AG10803 (cell line): ENCODE measurements at regions not wholly inside any gene's neighbourhood (a gene's known extent, or its start where the extent isn't known, plus 50 kb on each side); places are given as distances from the start of the nearest gene placed in this dataset.
"Not testable (repeated sequence)": the region's sequence is repeated elsewhere in the genome, so short reads cannot be mapped to it uniquely, and the experiment has no call there.

Experiments
- DNase-seq: peaks from one replicate; pipeline ENCODE4 v3.0.0; 2010; ENCODE audit warnings: low read depth
- H3K4me3 ChIP-seq: 2 replicates; pipeline ENCODE4 v1.5.1; 2011; ENCODE audit warnings: mild to moderate bottlenecking, low read length, control low read depth
- TF ChIP-seq, protein P1 (sequence below): conservative IDR thresholded peaks from 2 replicates; pipeline ENCODE4 v1.5.1; 2011; ENCODE audit warnings: mild to moderate bottlenecking, low read length, control low read depth, inconsistent platforms

DNA sequence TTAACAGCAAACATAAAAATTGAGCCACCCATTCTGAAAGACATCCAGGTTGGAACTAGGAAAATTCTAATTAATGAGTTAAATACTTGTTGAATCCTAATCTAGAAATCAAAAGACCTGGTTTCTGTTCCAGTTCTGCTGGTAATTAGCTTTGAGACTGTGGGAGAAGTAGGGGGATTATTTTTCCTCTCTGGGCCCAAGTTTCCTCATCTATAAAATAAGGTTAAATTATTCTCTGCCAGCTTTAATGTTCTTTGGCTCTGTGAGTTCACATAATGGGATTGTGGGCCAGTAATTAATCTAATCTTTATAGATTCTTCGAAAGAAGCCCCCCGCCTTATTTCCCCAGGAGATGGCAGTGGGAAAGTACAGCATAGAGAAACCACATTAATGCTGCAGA is 104.6 kb downstream of the ENC1 start:
- TF ChIP-seq, protein P1, sequence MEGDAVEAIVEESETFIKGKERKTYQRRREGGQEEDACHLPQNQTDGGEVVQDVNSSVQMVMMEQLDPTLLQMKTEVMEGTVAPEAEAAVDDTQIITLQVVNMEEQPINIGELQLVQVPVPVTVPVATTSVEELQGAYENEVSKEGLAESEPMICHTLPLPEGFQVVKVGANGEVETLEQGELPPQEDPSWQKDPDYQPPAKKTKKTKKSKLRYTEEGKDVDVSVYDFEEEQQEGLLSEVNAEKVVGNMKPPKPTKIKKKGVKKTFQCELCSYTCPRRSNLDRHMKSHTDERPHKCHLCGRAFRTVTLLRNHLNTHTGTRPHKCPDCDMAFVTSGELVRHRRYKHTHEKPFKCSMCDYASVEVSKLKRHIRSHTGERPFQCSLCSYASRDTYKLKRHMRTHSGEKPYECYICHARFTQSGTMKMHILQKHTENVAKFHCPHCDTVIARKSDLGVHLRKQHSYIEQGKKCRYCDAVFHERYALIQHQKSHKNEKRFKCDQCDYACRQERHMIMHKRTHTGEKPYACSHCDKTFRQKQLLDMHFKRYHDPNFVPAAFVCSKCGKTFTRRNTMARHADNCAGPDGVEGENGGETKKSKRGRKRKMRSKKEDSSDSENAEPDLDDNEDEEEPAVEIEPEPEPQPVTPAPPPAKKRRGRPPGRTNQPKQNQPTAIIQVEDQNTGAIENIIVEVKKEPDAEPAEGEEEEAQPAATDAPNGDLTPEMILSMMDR = no peak
- DNase-seq = no peak
- no peak overlapping the region for H3K4me3 ChIP-seq

DNA sequence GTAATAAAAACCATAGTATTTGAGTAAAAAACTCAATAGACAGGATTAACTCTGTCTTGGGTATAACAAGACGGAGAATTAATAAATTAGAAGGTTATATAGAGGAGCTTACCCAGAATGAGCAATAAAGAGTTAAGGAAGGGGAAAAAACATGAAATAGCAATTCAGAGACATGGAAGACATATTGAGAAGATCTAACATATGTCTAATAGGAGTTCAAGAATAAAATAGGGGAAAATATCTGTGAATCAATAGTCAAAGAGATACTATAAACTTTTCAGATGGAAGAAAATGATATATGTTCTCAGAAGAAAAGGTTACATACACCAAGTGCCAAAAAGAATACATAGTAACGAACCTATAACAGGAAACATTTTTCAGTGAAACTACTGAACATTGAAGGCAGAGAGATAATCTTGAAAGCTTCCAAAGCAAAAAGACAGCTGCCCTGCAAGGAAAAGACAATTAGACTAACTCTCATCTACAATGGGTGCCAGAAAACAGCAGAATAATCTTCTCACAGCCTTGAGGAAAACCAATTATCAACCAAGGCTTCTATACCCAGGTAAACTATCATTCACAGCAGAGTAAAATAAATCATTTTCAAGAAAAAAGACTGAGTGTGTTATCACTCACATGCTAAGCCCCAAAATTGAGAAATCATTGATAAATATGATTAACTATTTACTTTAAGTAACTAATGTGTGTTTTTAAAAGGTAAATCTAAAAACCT is 106.0 kb downstream of the ENC1 start:
- no peak for DNase-seq
- H3K4me3 ChIP-seq = no peak overlapping the region
- TF ChIP-seq, protein P1 = no peak

DNA sequence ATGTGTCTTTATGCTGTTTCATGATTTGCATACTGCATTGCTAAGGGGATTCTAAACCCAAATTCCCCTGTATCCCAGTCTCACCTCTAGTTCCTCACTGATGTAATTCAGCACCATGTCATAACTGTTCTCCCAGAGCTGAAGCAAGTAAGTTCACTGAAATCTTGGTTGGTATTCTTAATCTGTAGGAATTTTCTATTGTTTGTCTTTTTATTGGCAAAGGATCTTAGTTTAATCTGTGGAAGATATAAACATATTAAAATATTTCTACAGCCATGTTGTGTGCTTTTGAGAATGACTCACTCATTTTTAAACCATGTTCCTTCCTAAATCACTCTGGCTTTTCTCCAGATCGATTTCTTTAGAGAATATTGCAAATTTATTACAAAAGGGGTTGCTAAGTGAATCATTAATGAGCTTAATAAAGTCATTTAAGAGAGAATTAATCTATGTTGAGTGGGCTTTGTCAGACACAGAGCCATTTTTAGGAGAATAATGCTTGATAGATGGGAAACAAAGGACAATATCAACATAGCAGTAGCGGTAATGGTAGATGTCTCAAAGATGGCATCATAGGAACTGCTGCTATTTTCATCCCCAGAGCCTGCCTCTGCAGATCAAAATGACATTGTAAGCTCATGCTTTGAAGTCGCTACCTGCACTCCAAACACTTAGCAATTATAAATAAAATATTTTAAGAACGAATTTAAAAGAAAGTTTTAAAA is 110.0 kb downstream of the ENC1 start:
- DNase-seq = peak; percentile 16
- no peak overlapping the region for H3K4me3 ChIP-seq
- TF ChIP-seq, protein P1 = no peak

DNA sequence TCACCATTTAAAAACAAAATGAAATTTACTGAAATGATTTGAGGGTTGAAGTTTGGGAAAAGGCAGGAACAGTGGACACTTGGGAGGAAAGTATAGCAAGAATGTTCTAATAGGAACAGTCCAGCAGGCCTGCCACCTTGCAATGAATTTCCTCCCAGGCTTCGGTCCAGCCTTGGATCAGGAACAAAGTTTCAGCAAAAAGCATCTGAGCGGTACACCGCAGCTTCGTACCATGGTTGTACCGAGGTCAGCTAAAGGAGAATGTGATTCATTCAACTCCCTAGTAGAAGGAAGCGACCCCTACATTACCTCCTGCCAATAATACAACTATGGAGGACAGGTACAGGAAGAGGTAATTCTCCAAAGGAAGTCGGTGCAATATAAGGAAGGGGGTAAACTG is 111.4 kb downstream of the ENC1 start:
- TF ChIP-seq, protein P1 = no peak
- no peak for DNase-seq
- H3K4me3 ChIP-seq = no peak overlapping the region

DNA sequence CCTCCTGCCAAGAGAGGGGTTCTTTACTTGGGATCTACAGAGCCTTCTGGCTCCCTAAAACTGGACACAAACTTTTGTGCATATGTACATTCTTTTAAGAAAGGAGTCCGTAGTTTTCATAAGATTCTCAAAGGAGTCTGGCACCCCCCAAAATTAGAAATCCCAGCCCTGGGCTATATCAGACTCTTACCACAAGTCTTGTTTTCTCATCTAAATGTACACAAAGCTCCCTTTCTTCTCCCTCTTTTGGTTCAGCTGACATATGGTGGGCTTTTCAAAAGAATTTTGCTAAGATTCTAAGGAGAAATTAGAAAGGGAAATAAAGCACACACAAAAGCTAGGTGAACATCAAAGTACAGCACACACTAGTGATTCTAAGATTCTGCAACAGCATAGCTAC is 114.4 kb downstream of the ENC1 start:
- TF ChIP-seq, protein P1 = no peak

DNA sequence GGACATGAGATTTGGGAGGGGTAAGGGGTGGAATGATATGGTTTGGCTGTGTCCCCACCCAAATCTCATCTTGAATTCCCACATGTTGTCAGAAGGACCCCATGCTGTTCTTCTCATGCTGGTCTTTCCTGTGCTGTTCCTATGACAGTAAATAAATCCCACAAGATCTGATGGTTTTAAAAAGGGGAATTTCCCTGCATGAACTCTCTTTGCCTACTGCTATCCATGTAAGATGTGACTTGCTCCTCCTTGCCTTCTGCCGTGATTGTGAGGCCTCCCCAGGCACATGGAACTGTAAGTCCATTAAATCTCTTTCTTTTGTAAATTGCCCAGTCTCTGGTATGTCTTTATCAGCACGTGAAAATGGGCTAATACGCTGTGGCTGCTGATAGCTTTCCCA is 115.8 kb downstream of the ENC1 start:
- not testable (repeated sequence) for H3K4me3 ChIP-seq, DNase-seq

More for the DNA sequence above, 114.4 kb downstream of the ENC1 start:
- no peak for DNase-seq
- no peak overlapping the region for H3K4me3 ChIP-seq

DNA sequence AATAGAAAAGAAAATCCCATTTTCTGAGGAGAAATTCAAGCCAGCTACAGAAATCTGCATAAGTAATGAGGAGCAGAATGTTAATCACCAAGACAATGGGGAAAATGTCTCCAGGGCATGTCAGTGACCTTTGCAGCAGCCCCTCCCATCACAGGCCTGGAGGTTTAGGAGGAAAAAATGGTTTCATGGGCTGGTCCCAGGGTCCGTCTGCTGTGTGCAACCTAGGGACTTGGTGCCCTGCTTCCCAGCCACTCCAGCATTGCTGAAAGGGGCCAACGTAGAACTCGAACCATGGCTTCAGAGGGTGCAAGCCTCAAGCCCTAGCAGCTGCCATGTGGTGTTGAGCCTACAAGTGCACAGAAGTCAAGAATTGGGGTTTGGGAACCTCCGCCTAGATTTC is 116.8 kb downstream of the ENC1 start:
- not testable (repeated sequence) for DNase-seq, H3K4me3 ChIP-seq

DNA sequence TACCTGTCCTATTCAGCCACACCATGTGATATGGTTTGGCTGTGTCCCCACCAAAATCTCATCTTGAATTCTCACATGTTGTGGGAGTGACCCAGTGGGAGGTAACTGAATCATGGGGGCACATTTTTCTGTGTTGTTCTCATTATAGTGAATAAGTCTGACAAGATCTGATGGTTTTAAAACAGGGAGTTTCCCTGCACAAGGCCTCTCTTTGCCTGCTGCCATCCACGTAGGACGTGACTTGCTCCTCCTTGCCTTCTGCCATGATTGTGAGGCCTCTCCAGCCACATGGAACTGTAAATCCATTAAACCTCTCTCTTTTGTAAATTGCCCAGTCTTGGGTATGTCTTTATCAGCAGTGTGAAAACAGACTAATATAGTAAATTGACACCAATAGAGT is 117.7 kb downstream of the ENC1 start:
- H3K4me3 ChIP-seq, DNase-seq: not testable (repeated sequence)

DNA sequence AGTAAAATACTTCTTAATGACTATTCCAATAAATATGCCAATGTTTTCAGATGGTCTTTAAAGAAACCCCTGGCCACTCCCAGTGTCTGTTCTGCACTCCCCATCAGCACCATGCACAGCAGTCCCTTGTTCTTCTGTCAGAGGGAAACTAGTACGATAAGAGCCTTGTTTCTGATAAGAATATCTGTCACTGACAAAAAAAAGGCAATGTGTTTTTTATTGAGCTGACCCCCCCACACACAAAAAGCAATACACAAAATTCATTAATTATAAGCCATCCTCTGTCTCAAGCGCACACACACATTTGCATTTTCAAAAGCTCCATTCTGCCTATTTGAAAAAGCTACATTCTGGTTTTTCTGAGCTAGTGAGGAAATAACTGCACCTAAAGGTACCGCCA is 119.1 kb downstream of the ENC1 start:
- DNase-seq = no peak
- TF ChIP-seq, protein P1 = no peak
- H3K4me3 ChIP-seq = no peak overlapping the region
